ENCODE measurements at regions not wholly inside any gene's neighbourhood (a gene's known extent, or its start where the extent isn't known, plus 50 kb on each side); places are given as distances from the start of the nearest gene placed in this dataset.

- no peaks in the 10 kb centered on the region for H3K9me3 ChIP-seq (replicated peaks; ENCODE audit: control insufficient read depth, insufficient read depth, low read length)
- no peaks in the 10 kb centered on the region for H4K20me1 ChIP-seq (replicated peaks; ENCODE audit: control insufficient read depth, extremely low read depth, insufficient read depth, low read length)
- no peaks in the 10 kb centered on the region for H3K36me3 ChIP-seq (ENCODE audit: control insufficient read depth in 2 of 2, extremely low read depth in 1 of 2, insufficient read depth in 2 of 2, low read length in 2 of 2)
- FAIRE-seq (no peak), DNase-seq (ENCODE audit: low read depth, low spot score) (no peak)
- POLR2A ChIA-PET = no interaction called here
- no peak for TF ChIP-seq MYC (IDR thresholded peaks at IDR 0.05; ENCODE audit: low read depth, low read length)
- TF ChIP-seq GATA2 (IDR thresholded peaks at IDR 0.05; ENCODE audit: insufficient read depth, insufficient read length, low read depth, low read length) = no peak
- no peak for TF ChIP-seq POLR2AphosphoS5 (IDR thresholded peaks at IDR 0.05; ENCODE audit: insufficient read depth, low read depth, low read length)
- TF ChIP-seq POLR2A (IDR thresholded peaks at IDR 0.05; ENCODE audit: low read depth, low read length) = no peak
- TF ChIP-seq JUN (IDR thresholded peaks at IDR 0.05; ENCODE audit: borderline replicate concordance, insufficient read depth, insufficient read length, low read depth) = no peak
- no peak for TF ChIP-seq MAX (IDR thresholded peaks at IDR 0.05; ENCODE audit: insufficient read depth, insufficient read length)
- no peak for TF ChIP-seq FOS (IDR thresholded peaks at IDR 0.05; ENCODE audit: borderline replicate concordance, insufficient read depth, low read length)
- no peak for TF ChIP-seq CTCF (IDR thresholded peaks at IDR 0.05; ENCODE audit: extremely low read depth in 1 of 2, insufficient read depth in 1 of 2, low read depth in 1 of 2, low read length in 2 of 2)
- TF ChIP-seq EZH2 (IDR thresholded peaks at IDR 0.05; ENCODE audit: borderline replicate concordance, low read depth, low read length, severe bottlenecking) = no peak
- no peaks in the 10 kb centered on the region for H3K79me2 ChIP-seq (ENCODE audit: control insufficient read depth, insufficient read depth, low read length)
- no TSS peak for BruUV-seq (replicated peaks)
- dilution Hi-C loops (cut with MboI; ENCODE audit: extremely low pct_ligation_motif_present, low sequenced_read_pairs) (no loop called here), intact Hi-C loops (cut with micrococcal nuclease) (no loop called here)
- H3K27ac ChIP-seq (ENCODE audit: insufficient read depth, low read depth, low read length) = no peak overlapping the region
- no peak overlapping the region for H3K4me3 ChIP-seq (replicated peaks in 1 of 3; ENCODE audit: insufficient read depth in 1 of 3, low read depth in 1 of 3, low read length in 3 of 3)
- H3K4me2 ChIP-seq (ENCODE audit: insufficient read depth, low read length) = no peak overlapping the region
- no peaks in the 10 kb centered on the region for H3K27me3 ChIP-seq (ENCODE audit: control insufficient read depth in 2 of 2, insufficient read depth in 2 of 2, low read length in 2 of 2)
- H3K9me1 ChIP-seq (replicated peaks; ENCODE audit: control insufficient read depth, extremely low read depth, insufficient read depth, low read length) = no peaks in the 10 kb centered on the region
- no peak overlapping the region for H2AFZ ChIP-seq (ENCODE audit: low read depth, low read length)
- no peaks in the 10 kb centered on the region for H3K4me1 ChIP-seq (ENCODE audit: control insufficient read depth, extremely low read depth, insufficient read depth, low read length)
- CTCF ChIA-PET = interaction anchor here (1.0 kb wide), 1 partner anchor 569 kb away, joined by 3 read pairs; no protein-coding TSS in a partner anchor
- no peak overlapping the region for H3K9ac ChIP-seq (replicated peaks; ENCODE audit: extremely low read depth, insufficient read depth, low read length)
These were observed 210.1 kb downstream of the MEX3B start for GRCh38 chr15:81835731-81836130.
